G401.6 (cell line): ENCODE measurements at regions not wholly inside any gene's neighbourhood (a gene's known extent, or its start where the extent isn't known, plus 50 kb on each side); places are given as distances from the start of the nearest gene placed in this dataset.
"Not testable (repeated sequence)": the region's sequence is repeated elsewhere in the genome, so short reads cannot be mapped to it uniquely, and the experiment has no call there.

Experiments used
- FAIRE-seq: peaks from 2 replicates; lab custom pipeline; 2012; peaks lifted over from hg19 to GRCh38; lab: Jason Lieb, UNC

DNA sequence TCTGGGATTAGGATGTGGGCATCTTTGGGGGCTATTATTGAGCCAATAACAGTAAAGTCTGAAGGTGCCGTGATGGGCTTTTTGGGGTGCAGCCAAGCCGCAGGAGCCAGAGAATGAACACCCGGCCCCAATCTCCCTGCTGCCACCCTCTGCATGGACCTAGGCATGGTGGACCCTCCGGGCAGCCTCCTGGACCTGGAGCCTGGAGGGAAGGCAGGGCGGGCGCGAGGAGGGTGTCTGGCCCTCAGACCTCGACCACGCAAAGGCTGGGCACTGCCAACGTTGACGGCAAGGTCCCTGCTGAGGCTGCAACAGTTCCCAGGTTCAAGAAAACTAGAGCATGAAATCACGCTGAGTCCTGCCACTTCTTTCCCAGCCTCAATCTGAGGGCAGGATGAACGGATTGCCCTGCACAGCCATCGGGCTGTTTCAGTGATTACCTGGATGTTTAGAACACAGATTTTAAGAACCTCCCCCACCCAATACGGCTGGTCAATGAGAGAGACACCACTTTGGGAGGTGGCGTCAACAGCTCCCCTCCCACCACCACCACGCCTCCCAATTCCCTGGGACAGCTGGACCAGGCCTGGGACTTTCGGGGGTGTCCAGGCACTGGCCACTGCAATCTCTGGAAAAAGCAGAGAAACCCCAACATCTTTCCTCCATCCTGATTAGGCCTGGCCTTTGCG lies 147.4 kb downstream of the NPIPB11 start:
- not testable (repeated sequence) for FAIRE-seq

- not testable (repeated sequence) for FAIRE-seq
Observed at GRCh38 chr16:29257419-29258336, 148.8 kb downstream of the NPIPB11 start.

GRCh38 chr16:29256501-29256981 lies 150.0 kb downstream of the NPIPB11 start:
- no peak for FAIRE-seq

DNA sequence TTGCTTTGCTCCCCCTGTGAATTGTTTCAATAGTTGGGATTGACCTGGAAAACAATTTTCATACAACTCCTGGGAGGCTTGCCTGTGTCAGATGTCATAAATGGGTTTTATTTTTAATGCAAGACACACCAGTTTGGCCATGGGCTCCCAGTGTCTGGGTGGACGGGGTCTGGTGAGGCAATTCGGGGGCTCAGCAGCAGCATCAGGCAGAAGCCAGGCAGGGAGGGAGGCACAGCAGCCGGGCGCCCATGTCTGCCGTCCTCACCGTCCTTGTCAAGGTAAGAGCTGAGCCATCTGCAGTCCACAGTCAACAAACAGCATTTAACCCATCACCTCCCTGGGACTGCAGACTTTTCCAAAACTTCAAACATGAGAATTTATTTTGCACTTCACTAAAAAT lies 150.6 kb downstream of the NPIPB11 start:
- FAIRE-seq = not testable (repeated sequence)

- not testable (repeated sequence) for FAIRE-seq
Observed at GRCh38 chr16:29255496-29255796, 151.1 kb downstream of the NPIPB11 start.

DNA sequence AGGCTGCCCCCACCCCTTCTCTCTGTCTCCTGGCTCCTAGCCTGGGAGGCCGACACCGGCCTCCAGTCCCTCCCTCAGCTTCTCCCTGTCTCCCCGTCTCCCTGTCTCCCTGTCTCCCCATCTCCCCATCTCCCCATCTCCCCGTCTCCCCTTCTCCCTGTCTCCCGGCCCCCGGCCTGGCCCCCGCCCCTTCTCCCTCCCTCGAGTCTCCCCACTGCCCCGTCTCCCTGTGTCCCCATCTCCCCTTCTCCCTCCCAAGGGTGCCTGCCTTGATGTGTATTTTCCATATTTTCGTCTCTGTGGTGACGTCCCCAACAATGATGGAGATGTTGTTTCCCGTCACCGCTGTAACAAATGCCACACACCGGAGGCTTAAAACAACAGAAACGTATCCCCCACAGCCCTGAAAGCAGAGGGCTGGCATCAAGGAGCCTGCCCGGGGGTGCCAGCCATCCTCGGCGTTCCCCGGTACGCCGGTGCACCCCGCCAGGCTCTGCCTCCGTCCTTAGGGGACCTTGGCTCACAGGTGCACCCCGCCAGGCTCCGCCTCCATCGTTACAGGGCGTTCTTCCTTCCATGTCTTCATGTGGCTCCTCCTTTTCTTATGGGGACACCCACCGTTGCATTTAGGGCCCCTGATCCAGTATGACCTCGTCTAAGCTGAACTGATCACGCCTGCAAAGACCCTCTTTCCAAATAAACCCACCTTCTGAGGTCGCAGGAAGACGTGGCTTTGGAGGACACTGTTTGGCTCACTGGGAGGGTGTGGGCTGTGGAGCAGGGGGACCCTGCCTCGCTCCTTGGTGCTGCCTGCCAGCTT lies 151.6 kb downstream of the NPIPB11 start:
- FAIRE-seq = no peak

DNA sequence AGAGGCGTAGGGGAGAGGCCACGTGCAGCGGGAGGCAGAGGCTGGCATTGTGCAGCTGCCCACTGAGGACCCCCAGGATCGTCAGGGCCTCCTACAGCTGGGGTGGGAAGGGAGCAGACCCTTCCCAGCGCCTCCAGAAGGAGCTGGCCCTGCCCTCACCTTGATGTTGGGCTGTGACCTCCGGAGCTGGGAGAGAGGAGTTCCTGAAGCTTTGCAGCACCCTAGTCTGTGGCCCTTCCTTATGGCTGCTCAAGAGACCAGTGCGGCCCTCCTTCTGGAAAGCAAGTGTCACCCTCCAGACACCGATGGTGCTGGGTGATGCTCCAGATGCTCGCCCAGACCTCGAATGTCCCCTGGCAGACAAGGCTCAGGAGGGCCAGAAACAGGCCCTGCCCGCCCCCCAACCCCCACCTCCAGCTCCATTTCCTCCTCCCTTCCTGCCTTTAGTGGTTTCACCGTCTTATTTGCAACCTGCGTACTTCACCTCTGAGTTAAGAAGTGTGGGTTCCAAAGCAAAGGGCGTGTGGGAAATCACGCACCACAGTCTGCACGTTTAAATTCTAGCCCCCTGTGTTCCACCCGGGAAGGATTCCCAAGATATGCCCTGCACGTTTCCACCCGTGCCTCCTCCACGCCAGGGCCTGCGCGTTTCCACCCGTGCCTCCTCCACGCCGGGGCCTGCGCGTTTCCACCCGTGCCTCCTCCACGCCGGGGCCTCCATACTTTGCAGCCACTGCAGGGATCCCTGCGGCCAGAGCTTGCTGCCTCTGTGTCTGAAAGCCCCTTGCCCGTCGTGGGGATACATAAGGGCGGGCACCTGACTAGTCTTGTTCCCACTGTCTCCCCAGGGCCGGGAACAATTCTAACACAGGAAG lies 152.6 kb downstream of the NPIPB11 start:
- FAIRE-seq = not testable (repeated sequence)

- not testable (repeated sequence) for FAIRE-seq
Observed at GRCh38 chr16:29253066-29253590, 153.4 kb downstream of the NPIPB11 start.

- FAIRE-seq = not testable (repeated sequence)
Observed at GRCh38 chr16:29252311-29252710, 154.2 kb downstream of the NPIPB11 start.

DNA sequence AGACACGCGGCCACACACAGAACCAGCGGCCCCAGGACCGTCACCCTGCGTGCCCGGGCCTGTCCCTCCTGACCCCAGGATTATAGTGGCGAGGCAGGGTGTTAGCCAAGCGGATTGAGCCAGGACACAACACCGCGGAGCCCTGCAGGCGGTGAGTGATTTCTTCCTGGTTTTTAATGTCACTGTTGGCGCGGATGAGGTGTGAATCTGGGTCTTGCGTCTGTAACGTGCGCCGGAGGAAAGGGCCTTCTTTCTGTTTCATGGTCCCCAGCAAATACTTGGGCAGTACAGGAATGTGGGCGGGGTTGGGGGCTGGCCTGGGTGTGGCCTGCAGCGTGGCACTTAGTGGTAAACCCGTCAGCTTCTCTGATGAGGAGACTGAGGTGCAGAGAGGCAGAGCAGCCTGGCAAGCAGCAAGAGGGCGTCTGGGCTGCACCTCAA lies 154.9 kb downstream of the NPIPB11 start:
- not testable (repeated sequence) for FAIRE-seq

DNA sequence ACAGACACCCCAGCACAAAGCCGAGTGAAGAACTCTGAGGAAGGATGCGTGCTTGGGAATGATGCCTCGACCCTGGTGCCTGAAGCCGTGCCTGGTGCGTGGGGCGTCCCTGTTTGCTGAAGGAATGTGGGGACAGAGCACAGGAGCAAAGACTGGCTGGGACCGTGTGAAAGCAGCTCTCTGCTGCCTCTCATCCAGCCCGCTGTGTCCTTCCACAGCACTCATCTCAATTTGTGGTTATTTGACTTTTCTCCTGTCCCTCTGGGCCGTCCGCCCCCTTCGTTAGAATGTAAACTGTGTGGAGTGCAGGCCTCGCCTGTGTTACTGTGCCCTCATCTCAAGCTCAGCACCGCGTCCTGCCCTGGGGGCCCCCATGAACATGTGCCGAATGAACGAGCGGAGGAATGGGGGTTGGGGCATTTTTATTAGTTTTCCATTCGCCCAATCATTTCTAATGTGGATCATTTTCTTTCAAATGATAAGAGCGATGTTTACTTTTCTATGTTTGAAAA lies 155.5 kb downstream of the NPIPB11 start:
- FAIRE-seq = not testable (repeated sequence)

DNA sequence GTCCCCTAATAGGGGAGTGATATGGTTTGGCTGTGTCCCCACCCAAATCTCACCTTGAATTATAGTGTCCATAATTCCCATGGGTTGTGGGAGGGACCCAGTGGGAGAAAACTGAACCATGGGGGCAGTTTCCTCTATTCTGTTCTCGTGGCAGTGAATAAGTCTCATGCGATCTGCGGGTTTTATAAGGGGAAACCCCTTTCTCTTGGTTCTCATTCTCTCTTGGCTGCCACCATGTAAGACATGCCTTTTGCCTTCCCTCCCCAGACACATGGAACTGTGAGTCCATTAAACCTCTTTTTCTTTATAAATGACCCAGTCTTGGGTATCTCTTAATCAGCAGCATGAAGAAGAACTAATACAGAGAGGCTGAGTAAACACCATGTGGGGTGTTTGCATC lies 156.0 kb downstream of the NPIPB11 start:
- not testable (repeated sequence) for FAIRE-seq

DNA sequence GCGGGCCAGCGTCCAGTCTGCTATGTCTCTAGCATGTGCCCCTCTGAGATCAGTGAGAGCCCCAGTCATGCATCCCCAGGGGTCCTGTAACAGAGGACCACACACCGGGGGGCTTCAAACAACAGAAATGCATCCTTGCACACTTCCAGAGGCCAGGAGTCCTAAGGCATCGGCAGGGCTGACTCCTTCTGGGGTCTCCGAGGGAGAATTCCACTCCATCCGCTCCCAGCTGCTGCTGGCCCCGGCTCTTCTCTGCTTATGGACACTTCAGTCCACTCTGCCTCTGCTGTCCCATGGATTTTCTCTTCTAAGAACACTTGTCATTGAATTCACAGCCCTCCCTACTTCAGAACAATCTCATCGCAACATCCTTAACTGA lies 157.6 kb downstream of the NPIPB11 start:
- FAIRE-seq = not testable (repeated sequence)

DNA sequence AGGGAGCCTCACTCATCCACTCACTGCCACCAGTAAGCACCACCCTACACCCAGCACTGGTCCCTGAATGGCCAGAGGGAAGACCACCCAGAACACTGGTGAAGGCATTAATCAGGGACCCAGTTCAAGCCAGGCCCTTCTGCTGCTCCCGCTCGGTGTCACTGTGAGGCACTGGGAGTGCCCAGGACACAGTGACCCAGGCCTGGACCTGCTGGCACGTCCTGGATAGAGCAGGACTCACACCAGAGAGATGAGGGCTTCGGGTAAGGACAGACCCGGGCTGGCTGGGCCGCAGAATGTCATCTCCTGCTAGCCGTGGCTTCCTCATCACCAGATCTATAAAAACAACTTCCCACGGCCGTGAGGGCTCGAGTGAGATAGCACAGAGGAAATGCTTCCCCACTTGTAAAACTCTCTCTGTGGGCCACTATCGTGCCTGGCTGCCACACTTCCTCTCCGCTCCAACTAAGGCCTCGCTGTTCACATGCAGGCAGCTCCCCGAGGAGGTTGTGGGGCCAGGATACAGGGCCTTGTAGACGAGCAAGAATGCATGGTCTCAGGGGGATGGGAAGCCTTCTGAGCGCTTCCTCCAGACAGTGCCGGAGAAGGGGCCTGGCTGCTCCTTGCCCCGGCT lies 158.1 kb downstream of the NPIPB11 start:
- not testable (repeated sequence) for FAIRE-seq

GRCh38 chr16:29246091-29246490 lies 160.4 kb downstream of the NPIPB11 start:
- not testable (repeated sequence) for FAIRE-seq

DNA sequence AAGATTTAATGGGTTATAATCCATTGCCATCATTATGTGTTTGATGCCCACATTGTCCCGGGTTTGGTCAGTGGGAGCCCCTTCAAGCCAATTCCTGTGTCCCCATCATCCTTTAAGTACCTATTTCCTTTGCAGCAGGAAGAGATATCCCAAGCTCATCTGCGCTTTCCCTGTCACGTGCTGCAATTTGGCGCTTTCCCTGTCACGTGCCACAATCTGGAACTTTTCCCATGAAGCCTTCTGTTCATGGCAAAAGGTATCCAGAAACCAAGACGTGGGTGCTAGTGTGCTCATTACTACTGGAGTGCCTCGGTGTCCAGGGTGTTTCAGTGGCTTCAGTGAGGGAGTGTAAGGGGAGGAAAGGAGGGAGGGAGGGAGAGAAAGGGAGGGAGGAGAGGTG lies 168.5 kb downstream of the NPIPB11 start:
- FAIRE-seq = no peak

DNA sequence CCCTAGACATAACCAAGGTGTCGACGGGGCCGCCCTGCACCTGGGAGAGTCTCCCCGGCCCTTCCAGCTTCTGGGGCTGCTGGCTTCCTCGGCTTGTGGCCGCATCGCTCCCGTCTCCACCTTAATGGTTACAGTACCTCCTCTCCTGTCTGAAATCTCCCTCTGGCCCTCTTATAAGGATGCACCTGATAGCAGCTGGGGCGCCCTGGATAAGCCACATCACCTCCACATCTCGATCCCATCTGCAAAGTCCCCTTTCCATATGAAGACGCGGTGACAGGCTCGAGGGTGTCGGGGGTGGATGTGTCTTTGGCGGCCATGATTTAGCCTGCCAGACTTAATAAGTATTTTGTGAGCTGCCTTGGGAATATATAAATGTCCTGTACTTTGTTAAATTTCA lies 169.0 kb downstream of the NPIPB11 start:
- FAIRE-seq = not testable (repeated sequence)

DNA sequence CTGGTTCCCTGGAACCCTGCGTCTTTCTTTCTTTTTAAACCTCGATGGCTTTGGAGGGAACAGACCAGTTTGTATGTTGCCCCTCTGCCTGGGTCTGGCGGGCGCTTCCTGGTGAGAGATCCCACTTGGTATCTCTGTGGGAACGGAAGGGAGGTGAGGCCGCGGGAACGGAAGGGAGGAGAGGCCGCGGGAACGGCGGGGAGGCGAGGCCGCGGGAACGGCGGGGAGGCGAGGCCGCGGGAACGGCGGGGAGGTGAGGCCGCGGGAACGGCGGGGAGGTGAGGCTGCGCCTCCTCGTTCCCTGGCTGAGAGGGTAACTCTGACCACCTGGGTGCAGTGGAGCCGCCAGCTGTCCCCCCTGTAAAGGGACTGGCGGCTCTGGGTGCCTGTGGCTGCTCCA lies 169.5 kb downstream of the NPIPB11 start:
- not testable (repeated sequence) for FAIRE-seq

DNA sequence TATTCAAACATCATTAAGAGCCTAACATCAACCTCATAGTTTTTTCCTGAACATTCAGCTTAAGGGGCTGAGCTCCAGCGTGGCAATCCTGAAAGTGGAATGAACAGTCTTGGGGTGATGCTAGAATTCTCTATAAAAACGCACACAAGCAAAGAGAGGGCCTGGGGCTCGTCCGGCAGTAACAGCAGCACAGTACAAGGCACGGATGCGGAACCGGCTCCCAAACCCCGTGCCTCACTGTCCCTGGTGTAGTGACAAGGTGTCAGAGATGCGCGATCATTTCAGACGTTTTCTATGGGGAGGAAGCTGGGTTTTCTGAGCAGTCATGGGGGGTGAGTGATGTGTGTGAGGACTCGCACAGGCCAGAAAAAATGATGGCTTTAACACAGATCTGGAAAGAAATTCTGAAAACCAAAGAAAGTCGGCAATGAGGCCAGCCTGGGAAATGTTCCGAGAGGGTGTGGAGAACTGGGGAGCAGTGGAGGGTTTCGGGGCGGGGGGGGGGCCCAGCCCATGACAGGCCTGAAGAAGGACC lies 170.6 kb downstream of the NPIPB11 start:
- not testable (repeated sequence) for FAIRE-seq
